ENCODE measurements at regions not wholly inside any gene's neighbourhood (a gene's known extent, or its start where the extent isn't known, plus 50 kb on each side); places are given as distances from the start of the nearest gene placed in this dataset.

- TF ChIP-seq CTCF (conservative IDR thresholded peaks at IDR 0.05; ENCODE audit: low read depth, low read length), result no peak
- TF ChIP-seq EZH2 (IDR thresholded peaks at IDR 0.05; ENCODE audit: low read length, unreplicated experiment), result no peak
These were observed 112.5 kb downstream of the SLC25A46 start for GRCh38 chr5:110851357-110851756.
